ENCODE measurements at regions not wholly inside any gene's neighbourhood (a gene's known extent, or its start where the extent isn't known, plus 50 kb on each side); places are given as distances from the start of the nearest gene placed in this dataset.

DNA sequence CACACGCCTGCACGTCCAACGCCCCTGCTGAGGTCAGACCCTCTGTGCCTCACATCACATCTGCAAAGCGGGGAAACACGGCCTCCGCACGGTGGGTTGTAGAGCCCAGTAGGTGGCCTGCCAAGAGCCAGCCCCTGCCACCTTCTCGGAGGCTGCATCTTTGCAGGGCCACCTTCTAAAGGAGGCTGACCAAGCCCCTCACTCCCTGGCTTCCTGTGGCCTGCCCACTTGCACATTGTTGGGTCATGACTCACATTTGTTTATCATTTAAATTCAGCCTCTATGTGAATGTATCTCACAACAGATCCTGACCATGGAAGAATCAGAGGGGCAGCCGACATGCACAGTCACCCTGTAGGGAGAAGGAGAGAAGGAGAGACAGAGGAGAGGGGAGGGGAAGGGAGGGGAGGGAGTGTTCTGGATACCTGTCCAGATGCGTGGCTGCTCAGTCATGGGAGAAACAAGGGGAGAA lies 319.5 kb upstream of the DIO3 start:
- no peak for DNase-seq (ENCODE audit: low spot score)

DNA sequence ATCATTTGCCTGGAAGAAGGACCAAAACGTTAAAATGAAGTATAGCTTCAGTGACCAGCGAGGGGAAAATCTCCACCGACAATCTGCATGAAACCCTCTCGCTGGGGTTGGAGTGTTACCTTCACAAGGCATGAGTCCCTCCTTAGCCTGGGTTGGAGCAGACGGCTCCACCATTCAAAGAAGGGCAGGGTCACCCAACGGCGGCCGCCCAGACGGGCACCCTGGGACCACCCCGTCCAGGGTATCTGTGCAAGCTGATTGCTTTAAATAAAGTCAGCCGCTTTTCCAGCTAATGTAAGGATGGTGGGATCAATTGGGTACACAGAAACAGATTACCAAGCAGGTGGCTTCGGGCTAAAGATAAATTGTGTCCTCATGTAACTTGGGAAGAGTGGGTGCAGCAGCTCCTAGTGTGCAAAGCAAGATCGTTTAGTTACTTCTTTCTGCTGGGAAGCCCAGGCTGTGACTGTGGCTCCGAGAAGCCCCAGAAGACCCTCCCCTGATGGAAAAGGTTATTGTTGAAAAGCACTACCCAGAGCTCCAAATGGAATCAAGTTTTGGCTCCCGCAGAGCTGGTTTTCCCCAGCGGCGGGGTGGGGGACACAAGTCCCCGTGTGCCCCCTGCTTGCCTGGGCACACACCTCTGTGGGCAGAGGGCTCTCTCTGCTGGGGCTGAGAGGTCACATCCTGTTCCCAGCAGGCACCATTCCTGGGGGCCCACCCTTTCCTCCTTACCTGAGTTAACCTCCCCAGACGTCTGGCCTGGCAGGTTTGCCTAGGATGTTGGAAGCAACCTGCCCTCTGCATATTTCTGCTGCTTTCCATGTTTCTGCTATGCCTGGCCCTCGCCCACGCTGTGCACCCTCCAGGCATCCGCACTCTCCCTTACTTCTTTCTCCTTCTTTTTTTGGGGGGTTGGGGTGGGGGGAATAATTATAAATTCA lies 318.6 kb upstream of the DIO3 start:
- DNase-seq (ENCODE audit: low spot score), result no peak

DNA sequence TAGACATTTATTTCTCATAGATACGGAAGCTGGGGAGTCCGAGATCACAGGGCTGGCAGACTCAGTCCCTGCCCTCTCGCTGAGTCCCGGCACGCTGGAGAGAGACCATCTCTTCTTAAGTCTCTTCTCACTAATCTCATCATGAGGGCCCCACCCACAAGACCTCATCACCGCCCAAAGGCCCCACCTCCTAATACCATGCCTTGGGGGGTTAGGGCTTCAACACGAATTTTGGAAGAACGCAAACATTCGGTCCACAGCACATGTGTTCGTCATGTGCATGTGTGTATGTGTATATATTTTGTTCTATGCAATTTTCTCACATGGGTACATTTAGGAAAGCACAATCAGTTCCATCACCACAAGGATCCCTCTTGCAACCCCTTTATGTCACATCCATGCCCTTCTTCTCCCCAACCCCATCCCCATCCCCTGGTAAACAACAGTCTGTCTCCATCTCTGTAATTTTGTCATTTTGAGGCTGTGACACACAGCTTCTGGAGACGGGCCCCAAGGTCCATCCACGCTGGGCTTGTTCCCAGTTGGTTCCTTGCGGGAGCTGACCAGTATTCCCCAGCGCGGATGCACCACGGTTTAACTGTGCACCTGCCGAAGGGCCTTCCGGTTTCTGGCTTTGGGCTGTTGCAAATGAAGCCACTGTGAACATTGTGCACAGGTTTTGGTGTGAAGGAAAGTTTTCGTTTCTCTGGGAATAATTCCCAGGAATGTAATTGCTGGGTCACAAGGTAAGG lies 317.5 kb upstream of the DIO3 start:
- DNase-seq (ENCODE audit: low spot score), result no peak

DNA sequence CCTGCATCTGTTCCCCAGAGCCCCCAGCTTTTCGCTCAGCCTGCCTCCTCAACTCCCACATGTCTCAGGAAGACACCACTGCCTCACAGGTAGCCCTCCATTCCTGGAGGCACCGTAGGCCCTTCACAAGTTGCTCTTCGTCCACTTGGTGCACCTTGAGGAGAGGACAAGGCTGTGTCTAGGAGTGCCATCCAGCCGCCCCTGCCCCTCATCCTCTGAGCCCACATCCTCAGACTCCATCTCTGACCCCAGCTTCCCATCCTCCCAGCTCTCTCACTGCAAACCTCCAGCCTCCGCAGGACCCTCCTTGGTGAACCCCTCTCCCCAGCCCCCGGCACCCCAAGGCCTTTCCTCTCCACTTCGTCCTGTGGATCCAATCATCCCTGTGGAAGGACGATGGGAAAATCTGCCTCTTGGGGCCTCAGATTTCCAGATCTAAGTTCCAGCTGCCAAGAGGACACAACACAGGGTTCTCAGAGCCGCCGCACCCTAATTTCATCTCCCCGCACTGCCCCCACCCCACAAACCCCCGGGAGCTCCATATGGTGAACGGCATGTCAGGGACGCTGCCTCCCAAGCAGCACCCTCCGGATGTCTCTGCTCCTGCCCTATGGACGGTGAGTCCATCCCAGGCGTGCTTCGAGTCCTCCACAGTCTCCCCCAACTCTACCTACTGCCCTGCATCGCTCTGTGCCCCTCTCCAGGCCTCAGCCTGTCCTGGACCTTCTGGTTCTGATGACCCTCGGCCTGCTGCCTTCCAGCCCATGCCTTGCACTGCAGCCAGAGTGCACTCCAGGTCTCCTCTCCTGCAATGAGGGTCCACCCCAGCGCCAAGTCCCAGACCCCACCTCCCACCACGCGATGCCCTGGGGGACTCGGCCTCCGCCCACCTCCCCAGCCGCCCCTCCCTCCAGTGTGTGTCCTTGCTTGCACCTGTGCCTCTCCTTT lies 314.1 kb upstream of the DIO3 start:
- no peak for DNase-seq (ENCODE audit: low spot score)

DNA sequence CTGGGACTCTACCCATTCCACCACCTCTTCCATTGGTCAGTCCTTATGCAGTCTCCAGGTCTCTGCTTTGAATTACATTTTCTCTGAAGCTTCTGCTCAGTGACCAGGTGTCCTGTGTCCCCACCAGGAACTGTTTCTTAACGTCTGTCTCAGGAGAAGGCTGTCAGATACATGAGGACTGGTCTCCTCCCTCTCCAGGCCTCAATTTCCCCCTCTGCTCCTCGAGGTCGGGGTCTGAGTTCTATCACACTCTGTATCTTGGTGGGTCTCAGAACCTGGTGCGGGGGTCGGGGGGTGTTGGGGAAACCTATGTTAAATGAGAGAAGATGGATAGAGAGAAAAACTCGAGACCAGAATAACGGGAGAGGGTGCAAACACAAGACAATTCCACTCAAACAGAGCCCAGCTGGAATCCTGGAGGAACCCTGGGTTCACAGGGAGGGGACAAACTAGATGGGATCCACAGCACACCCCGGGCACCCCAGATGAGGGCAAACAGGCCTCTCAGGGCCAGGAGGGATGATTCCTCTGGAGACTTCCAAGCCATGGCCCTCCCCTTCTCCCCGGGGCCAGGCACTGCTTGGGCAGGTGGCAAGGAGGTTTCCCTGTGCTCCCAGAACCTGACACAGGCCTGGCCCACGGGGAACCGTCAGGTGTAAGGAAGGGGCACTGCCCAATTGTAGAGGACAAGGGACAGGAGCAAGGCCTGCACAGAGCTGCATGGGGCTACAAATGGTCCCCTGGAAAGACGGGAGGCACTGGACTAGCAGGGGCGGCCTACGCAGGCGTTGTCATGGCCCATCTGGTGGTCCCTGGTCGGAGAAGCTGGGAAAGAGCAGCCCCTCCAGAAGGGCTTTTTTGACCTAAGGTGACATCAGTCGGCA lies 313.2 kb upstream of the DIO3 start:
- DNase-seq (ENCODE audit: low spot score), result no peak

DNA sequence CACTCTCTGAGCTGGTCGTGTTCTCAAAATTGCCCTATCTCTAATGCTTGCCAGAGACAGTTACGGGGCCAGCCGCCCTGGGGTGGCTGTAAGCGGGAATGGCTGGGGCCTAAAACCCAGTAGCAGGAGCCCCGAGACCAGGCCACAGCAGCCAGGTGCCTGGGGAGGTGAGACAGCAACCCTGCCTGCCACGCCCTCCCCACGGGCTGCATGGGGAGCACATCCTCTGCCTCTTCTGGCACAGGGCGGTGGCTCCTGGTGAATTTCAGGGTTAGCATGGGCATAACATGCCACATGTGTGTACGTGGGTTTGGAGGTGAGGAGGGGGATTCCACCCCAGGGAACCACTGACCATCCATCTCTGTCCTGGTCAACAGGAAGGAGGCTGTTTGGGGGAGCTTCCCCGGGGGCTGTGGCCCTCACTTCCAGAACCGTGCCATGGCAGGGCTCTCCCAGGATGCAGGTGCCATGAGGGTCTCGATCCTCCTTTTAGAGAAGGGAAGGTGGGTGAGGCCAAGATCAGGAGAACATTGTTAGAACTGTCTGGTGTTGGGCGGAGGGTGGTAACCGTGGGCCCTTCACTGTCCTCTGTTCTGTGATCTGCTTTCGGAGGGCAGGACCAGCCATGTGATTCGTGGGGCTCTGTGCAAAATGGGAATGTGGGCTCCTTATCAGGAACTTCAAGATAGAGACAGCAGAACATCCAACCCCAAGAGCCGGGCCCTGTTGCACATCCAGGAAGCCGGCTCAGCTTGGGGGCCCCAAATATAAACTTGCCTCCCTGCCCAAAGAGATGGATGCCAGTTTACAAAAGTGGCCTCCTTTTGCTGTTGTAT lies 312.2 kb upstream of the DIO3 start:
- no peak for DNase-seq (ENCODE audit: low spot score)

DNA sequence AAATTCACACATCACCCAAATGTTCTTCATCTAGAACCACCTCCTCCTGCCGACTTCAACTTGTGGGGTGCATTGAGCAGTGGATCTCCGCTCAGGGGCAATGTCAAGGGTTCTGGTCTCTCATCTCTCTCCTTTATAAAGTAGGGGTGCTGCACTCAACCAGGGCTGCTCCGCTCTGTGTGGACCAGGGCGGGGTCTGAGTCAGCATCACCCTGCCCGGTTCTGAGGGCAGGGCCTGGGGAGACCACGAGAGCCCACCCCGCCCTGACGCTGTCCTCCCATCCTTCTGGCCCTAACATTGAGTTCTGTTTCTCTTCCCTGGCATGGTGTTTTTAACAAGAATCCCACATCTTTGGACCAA lies 311.6 kb upstream of the DIO3 start:
- DNase-seq (ENCODE audit: low spot score), result no peak

DNA sequence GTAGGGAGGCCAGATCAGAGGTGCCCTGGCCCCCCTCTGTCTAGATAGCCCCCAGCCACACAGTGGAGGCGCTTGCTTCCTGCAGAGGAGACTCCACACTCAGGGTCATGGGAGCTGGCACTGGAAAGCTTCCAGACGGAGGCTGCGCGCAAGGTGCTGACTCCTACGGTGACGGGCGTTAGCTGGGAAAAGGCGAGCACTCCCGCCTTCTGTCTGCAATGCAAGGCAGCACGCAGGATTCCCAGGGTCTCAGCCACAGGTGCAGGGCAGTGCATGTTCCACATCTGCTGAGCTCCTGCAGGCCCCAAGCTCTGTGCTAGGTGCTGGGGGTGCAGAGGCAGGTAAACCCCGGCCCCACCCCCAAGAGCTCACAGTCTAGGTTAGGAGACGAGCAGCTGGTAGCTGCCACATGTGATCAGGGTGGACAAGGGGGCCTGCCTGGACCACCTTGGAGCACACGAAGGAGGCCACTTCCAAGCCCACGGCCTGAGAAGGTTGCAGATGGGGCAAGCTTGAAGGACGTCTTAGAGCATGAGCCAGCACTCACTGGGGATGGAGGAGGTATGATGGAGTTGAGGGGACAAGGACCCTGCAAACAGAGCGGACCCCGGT lies 310.9 kb upstream of the DIO3 start:
- no peak for DNase-seq (ENCODE audit: low spot score)

DNA sequence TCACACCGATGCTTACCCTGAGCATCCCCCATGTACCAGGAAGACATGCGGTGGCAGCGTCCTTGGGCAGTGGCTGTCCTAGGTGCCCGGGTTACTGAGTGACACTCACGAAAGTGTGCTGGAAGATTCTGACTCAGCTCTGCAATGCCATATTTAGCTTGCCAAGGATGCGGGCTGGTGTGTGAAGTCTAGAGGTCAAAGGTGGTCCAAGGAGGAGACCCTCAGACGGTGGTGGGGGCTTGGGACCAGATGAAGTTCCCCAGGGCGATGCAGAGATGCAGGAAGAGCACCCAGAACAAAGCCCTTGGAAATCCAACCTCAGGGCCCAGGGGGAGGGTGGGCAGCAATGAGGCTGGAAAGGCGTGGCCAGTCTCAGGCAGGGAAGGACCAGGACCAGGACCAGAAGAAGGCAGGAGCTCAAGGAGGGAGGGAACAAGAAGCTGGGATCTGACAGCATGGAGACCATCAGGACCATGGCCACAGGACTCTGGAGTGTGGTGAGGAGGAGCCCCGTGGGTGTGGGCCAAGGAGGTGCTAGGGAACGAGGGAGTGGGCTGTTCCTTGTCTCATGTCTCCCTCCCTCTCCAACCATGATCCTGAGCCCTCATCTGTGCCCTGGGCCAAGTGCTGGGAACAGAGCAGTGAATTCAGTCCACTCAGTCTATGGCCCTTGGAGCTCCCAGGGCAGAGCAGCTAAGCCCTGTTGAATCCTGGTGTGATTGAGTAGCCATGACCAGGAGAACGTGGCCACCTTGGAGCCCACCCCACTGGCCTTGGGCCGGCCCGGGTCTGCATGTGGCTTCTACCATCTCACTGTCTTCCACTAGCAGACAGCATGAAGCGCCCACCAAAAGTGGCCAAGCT lies 310.1 kb upstream of the DIO3 start:
- no peak for DNase-seq (ENCODE audit: low spot score)

DNA sequence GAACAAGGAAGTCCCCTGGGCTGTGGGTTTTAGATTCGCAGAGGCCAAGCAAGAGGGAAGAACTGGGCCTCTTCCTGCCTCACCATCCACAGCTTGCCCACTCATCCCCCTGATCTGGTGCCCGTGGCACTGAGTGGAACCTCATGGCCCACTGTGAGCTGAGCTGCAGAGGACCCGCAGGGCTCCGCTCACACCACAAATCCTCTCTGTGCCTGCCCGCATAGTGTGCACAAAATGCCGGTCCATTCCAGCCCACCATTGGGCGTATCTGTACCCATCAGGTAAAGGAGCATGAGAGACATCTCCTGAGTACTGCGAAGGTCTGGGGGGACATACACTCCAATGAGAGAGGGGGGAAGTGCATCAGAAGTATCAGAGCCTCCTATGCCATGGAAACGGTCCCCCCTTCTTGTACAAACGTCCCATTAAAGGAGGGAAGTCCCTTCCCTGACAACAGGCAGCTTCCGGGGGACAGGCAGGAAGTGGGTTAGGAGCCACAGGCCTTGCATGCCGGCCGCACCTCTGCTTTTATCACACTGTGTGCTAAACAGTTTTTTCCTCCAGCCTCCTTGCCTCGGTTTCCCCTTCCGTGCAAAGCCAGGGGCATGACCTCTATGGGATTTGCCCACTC lies 309.4 kb upstream of the DIO3 start:
- no peak for DNase-seq (ENCODE audit: low spot score)

DNA sequence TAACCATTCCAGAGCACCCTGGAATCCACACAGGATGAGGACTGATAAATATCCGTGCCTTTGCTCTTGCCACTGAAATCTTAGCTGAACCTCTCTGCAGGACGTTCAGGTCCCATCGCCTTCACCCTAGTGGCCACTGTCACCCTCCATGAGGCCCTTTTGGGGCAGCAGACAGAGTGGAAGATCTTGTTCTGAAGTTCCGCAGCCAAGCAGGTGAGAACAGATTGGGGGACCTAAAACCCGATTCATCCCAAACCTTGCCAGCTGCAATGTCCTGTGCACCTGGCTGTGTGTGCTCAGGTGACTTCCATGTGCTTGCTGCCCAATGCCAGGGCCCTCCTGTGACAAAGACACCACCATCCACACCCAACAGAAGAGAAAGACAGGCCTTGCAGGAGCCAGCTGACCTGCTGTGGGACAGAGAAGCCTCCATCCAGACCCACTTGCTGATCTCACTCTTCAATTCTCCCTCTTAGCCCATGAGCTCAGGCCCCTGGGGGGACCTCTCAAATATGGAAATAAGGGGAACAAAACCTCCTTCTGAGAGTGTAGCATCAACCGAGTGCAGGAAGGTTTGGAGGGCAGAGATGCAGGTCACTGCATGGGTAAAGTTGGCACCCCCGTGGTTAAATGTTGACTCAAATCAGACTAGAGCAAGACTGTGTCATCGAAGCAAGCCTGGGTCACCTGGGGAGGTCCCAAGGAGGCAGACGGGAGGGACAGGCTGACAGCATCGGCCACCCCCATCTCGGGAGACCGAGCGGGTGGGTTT lies 308.7 kb upstream of the DIO3 start:
- no peak for DNase-seq (ENCODE audit: low spot score)

DNA sequence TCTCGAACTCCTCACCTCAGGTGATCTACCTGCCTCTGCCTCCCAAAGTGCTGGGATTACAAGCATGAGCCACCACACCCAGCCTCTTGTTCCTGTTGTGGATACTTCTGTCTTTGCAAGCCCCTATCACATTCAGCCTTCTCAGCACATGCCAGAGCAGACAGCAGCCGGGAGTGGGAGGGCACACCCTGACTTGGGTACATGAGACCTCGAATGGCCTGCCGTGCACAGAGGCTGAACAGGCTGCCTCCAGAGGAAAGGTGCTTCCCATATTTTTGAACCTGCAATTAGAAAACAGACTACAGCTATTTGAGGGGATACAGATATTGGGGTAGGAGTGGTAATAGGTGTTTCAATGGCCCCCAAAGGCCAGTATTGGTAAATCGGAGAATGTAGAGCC lies 307.3 kb upstream of the DIO3 start:
- DNase-seq (ENCODE audit: low spot score), result no peak

DNA sequence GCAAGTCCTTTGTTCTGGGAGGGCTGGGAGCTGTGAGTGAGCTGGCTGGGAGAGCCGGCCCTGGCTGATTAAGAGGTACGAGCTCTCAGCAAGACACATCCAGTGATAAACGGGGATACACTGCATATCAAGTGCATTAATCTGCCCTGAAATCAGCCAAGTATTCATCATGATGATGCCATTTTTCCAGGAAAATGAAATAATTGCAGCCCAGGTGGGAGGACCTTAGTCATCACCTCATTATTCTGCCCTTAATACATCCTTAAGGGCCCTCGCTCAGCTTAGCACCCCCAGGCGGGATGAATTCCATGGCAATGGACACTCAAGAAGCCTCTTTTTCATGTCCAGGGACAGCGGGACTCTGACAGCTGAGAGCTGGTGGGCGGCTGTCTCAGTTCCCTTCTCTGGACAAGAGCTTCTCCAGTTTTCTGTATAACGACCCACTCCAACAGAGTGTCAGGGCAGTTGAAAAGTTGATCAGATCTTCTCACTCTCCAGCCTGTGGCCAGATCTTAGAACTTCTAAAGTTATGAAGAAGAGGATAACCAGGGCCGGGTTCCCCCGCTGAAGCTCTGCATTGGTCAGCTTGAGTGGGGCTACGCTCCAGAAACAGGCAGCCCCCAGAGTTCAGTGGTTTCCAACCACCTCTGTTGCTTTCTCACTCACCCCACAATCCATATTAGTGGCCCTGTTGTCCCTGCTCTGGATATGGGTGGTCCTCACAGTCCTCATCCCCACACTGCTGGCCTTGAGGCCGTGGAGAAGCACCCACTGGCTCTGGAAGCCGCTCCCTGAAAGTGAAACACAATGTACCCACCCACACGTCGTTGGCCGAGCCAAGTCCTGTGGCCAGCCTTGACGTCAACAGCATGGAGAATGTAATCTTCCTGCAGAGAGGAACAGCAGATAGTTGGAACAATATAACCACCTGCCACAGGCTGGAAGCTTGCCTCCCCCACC lies 306.2 kb upstream of the DIO3 start:
- peak; percentile 42 for DNase-seq (ENCODE audit: low spot score)

DNA sequence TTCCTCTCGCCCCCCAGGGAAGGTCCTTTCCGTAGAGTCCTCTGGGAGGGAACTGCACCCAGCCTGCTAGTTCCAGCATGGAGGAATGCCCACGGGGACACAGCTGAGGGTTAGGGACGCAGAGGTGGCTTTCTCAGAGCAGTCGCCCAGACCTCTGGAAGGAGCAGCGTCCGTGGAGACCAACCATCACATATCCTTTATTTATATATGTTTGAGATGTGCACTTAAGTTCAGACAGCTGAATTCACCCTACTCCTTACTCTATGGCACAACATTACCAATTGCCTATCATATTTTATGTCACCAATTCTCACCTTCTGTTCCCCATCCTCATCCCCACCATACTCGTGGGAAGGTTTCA lies 305.6 kb upstream of the DIO3 start:
- DNase-seq (ENCODE audit: low spot score), result no peak

DNA sequence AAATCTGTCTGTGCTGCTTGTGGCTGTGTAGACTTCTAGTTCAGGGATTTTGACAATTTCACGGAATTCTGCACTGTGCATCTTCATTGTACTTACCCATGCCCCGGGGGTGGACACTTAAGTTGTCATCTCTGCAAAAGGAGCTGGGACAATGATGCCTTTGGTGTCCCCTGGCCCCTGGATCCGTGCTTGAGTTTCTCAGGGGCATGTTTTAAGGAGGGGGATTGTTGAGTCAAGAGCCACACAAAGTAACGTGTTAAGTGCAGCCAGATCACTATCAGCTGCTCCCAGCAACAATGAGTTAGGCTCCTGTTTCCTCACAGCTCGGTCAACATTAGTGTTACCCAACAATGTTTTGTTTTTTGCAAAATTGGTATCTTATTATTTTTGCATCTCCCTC lies 305.0 kb upstream of the DIO3 start:
- no peak for DNase-seq (ENCODE audit: low spot score)

DNA sequence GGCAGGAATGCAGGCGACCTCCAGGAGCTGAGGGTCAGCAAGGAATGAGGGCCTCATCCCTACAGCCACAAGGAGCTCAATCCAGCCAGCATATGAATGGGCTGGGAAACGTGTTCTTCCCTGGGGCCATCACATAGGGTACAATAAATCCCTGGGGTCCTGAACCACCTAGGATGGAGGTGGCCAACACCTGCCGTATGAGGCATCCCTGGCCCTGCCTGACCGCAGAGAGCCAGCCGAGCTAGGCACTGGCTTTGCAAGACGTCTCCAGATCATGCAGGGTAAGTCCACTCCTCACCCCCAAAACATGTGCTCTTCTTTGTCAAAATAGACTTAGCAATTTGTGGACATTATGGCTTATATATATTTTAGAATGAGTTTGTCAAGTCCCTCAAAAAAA lies 303.7 kb upstream of the DIO3 start:
- DNase-seq (ENCODE audit: low spot score), result no peak
